ENCODE measurements at regions not wholly inside any gene's neighbourhood (a gene's known extent, or its start where the extent isn't known, plus 50 kb on each side); places are given as distances from the start of the nearest gene placed in this dataset.
A peak's percentile ranks its signal among the peaks of the same experiment; 100 is the strongest.

- H3K36me3 Mint-ChIP-seq (ENCODE audit: insufficient read depth, unreplicated experiment) = no peaks in the 10 kb centered on the region
- DNase-seq (ENCODE audit: unreplicated experiment) = no peak
- no peaks in the 10 kb centered on the region for H3K9me3 Mint-ChIP-seq (ENCODE audit: unreplicated experiment)
- H3K27me3 Mint-ChIP-seq (ENCODE audit: insufficient read depth, unreplicated experiment) = no peaks in the 10 kb centered on the region
- TF ChIP-seq CTCF (IDR thresholded peaks at IDR 0.05; ENCODE audit: unreplicated experiment) = no peak
- intact Hi-C loops (cut with micrococcal nuclease) = no loop called here
- H3K27ac Mint-ChIP-seq (ENCODE audit: low read depth, unreplicated experiment) = peak overlapping the region; percentile 23
- peaks cover 12% of the 10 kb centered on the region for H3K4me1 Mint-ChIP-seq (ENCODE audit: insufficient read depth, unreplicated experiment)
- BruUV-seq (replicated peaks) = no TSS peak
- CTCF ChIA-PET = interaction anchor here (0.7 to 0.8 kb wide), 3 partner anchors 9 to 196 kb away, joined by 3 read pairs; no protein-coding TSS in a partner anchor
- POLR2A ChIA-PET = interaction anchor here (0.7 to 1.3 kb wide), 2 partner anchors 96 to 157 kb away, joined by 3 to 6 read pairs; no protein-coding TSS in a partner anchor
- no peak overlapping the region for H3K4me3 Mint-ChIP-seq (ENCODE audit: unreplicated experiment)
Measured at GRCh38 chr12:116433249-116433648, 125.9 kb upstream of the MAP1LC3B2 start.

DNA sequence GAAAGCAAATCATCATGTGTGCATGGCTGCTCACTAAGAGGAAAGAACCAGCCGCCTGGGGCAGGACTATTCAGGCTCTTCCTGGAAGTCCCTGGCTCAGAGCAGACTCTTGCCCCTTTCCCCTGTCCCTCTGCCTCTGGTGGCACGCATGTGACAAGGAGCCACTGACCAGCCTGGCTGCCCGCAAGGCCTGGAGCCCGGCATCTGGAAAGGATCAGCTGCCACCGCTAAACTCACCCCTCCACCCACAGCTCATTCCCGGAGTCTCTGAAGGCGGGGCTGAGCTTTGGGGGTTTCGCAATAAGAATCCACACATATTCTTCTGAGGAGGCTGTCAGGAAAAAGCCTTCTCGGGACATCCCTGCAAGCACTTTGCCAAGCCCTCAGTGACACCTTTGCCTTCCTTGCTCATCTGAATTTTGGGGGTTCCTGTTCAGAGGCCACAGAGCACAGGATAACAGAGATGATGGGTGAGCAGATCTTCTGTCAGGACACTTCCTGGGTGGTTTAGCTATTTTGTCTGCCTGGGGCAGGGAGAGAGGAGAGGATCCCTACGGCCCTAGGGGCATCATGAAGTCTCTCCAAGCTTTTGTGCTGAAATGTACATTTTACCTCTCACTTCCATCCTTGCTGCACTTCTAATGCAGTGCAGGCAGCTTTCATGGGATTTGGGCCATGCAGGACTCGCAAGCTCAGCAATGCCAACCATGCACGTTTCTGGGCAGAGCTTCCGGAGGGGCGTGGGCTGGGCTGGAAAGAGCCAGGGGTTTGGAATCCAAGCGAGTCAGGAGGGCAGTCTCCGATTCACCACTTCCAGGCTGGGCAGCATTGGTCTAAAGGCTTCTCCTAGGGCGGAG, 124.8 kb upstream of the MAP1LC3B2 start:
- intact Hi-C loops (cut with micrococcal nuclease) = no loop called here
- Mint-ChIP-seq H3K4me1 (ENCODE audit: insufficient read depth, unreplicated experiment) (peaks cover 12% of the 10 kb centered on the region), H3K36me3 (ENCODE audit: insufficient read depth, unreplicated experiment) (no peaks in the 10 kb centered on the region), H3K4me3 (ENCODE audit: unreplicated experiment) (peak overlapping the region; percentile 47), H3K27me3 (ENCODE audit: insufficient read depth, unreplicated experiment) (no peaks in the 10 kb centered on the region), H3K9me3 (ENCODE audit: unreplicated experiment) (no peaks in the 10 kb centered on the region), H3K27ac (ENCODE audit: low read depth, unreplicated experiment) (no peak overlapping the region)
- POLR2A ChIA-PET = interaction anchor here (0.6 to 1.3 kb wide), 8 partner anchors 13 to 304 kb away, joined by 3 to 6 read pairs (median 4); partner anchors contain the start of genes RNFT2 and SPRING1
- no peak for TF ChIP-seq CTCF (IDR thresholded peaks at IDR 0.05; ENCODE audit: unreplicated experiment)
- no TSS peak for BruUV-seq (replicated peaks)
- DNase-seq (ENCODE audit: unreplicated experiment) = peak; percentile 92
- CTCF ChIA-PET = interaction anchor here (0.5 to 1.3 kb wide), 9 partner anchors 10 to 197 kb away, joined by 3 to 5 read pairs (median 3); partner anchors contain the start of gene MAP1LC3B2

DNA sequence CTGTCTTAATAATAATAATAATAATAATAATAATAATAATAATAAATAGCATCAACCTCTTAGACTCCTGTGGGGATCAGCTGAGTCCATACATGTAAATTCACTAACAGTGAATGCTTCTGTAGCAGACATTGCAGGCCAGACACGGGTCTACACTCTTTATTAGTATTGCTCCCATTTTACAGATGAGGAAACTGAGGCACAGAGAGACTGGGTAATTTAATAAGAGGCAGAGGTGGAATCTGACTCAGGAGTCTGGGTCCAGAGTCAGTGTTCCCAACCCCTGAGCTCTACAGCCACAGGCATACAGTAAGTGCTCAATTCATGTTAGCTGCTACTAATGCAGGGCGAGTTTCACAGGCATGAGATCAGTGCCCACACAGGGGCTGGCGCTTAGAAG, 123.2 kb upstream of the MAP1LC3B2 start:
- no peak overlapping the region for H3K27ac Mint-ChIP-seq (ENCODE audit: low read depth, unreplicated experiment)
- no peak for DNase-seq (ENCODE audit: unreplicated experiment)
- peaks cover 12% of the 10 kb centered on the region for H3K4me1 Mint-ChIP-seq (ENCODE audit: insufficient read depth, unreplicated experiment)
- ChIA-PET CTCF (interaction anchor here (0.6 to 0.8 kb wide), 2 partner anchors 137 to 164 kb away, joined by 3 read pairs; no protein-coding TSS in a partner anchor), POLR2A (no interaction called here)
- no peaks in the 10 kb centered on the region for H3K9me3 Mint-ChIP-seq (ENCODE audit: unreplicated experiment)
- intact Hi-C loops (cut with micrococcal nuclease) = no loop called here
- H3K36me3 Mint-ChIP-seq (ENCODE audit: insufficient read depth, unreplicated experiment) = no peaks in the 10 kb centered on the region
- TF ChIP-seq CTCF (IDR thresholded peaks at IDR 0.05; ENCODE audit: unreplicated experiment) = no peak
- H3K4me3 Mint-ChIP-seq (ENCODE audit: unreplicated experiment) = no peak overlapping the region
- H3K27me3 Mint-ChIP-seq (ENCODE audit: insufficient read depth, unreplicated experiment) = no peaks in the 10 kb centered on the region
- BruUV-seq (replicated peaks) = no TSS peak

DNA sequence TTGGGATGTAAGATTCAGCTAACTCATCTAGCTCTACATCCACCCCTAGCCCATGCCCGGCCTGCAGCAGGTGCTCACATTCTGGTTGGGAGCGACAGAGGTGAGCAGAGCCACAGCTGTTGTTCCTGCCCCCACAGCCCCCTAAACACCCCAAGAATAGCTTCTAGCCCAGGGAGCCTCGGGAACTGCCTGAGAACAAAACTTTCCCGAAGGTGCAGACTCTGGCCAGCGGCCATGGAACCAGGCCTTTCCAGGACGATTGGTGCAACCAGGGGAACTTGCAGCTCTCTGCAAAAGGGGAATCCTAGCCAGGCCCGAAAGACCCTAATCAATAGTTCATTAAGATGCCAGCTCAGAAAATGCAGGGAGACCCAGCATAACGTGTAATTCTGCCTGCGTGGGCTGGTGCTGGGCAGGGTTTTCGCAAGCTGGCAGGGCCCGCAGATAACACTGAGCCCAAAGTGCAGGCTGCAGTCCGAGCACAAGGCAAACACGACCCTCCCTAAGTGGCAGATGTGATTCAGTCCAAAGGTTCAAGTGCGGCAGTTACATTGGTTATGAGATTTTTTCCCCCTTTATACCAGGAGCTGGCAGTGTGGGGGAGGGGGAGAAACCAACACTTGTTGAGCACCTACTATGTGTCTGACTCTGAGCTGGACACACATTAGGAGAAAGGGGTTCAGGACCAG, 122.5 kb upstream of the MAP1LC3B2 start:
- Mint-ChIP-seq H3K4me1 (ENCODE audit: insufficient read depth, unreplicated experiment) (peaks cover 12% of the 10 kb centered on the region), H3K36me3 (ENCODE audit: insufficient read depth, unreplicated experiment) (no peaks in the 10 kb centered on the region), H3K9me3 (ENCODE audit: unreplicated experiment) (no peaks in the 10 kb centered on the region), H3K4me3 (ENCODE audit: unreplicated experiment) (no peak overlapping the region), H3K27me3 (ENCODE audit: insufficient read depth, unreplicated experiment) (no peaks in the 10 kb centered on the region), H3K27ac (ENCODE audit: low read depth, unreplicated experiment) (no peak overlapping the region)
- intact Hi-C loops (cut with micrococcal nuclease) = no loop called here
- ChIA-PET POLR2A (no interaction called here), CTCF (interaction anchor here (0.8 kb wide), 1 partner anchor 26 kb away, joined by 3 read pairs; no protein-coding TSS in a partner anchor)
- DNase-seq (ENCODE audit: unreplicated experiment) = no peak
- no peak for TF ChIP-seq CTCF (IDR thresholded peaks at IDR 0.05; ENCODE audit: unreplicated experiment)
- BruUV-seq (replicated peaks) = no TSS peak
